ENCODE measurements at regions not wholly inside any gene's neighbourhood (a gene's known extent, or its start where the extent isn't known, plus 50 kb on each side); places are given as distances from the start of the nearest gene placed in this dataset.
"Not testable (repeated sequence)": the region's sequence is repeated elsewhere in the genome, so short reads cannot be mapped to it uniquely, and the experiment has no call there.

GRCh38 chr22:27051407-27051806 lies 394.0 kb downstream of the MIAT start:
- intact Hi-C loops (cut with DNase I), result no loop called here
- no peak for ATAC-seq
- DNase-seq (ENCODE audit: missing footprints), result no peak

- DNase-seq (ENCODE audit: missing footprints) (no peak), ATAC-seq (no peak)
- intact Hi-C loops (cut with DNase I), result no loop called here
Observed at GRCh38 chr22:27057717-27058116, 400.3 kb downstream of the MIAT start.

GRCh38 chr22:27060190-27060589 lies 402.8 kb downstream of the MIAT start:
- intact Hi-C loops (cut with DNase I), result no loop called here
- ATAC-seq (no peak), DNase-seq (ENCODE audit: missing footprints) (no peak)

GRCh38 chr22:27062910-27063309 lies 405.5 kb downstream of the MIAT start:
- no peak for DNase-seq (ENCODE audit: missing footprints)
- no peak for ATAC-seq
- intact Hi-C loops (cut with DNase I), result no loop called here

GRCh38 chr22:27063406-27063805 lies 406.0 kb downstream of the MIAT start:
- DNase-seq (ENCODE audit: missing footprints) (no peak), ATAC-seq (no peak)
- intact Hi-C loops (cut with DNase I), result no loop called here

GRCh38 chr22:27063841-27064240 lies 406.5 kb downstream of the MIAT start:
- ATAC-seq, result no peak
- intact Hi-C loops (cut with DNase I), result no loop called here
- no peak for DNase-seq (ENCODE audit: missing footprints)

- no peak for DNase-seq (ENCODE audit: missing footprints)
- intact Hi-C loops (cut with DNase I), result no loop called here
- no peak for ATAC-seq
Observed at GRCh38 chr22:27064386-27064785, 407.0 kb downstream of the MIAT start.

- DNase-seq (ENCODE audit: missing footprints), result no peak
- intact Hi-C loops (cut with DNase I), result no loop called here
- no peak for ATAC-seq
Observed at GRCh38 chr22:27065279-27065678, 407.9 kb downstream of the MIAT start.

- intact Hi-C loops (cut with DNase I), result no loop called here
- no peak for ATAC-seq
- DNase-seq (ENCODE audit: missing footprints), result no peak
Observed at GRCh38 chr22:27066856-27067255, 409.5 kb downstream of the MIAT start.

- DNase-seq (ENCODE audit: missing footprints), result no peak
- ATAC-seq, result no peak
- intact Hi-C loops (cut with DNase I), result no loop called here
Observed at GRCh38 chr22:27068121-27068520, 410.7 kb downstream of the MIAT start.

- intact Hi-C loops (cut with DNase I), result no loop called here
- DNase-seq (ENCODE audit: missing footprints) (no peak), ATAC-seq (no peak)
Observed at GRCh38 chr22:27070594-27070993, 413.2 kb downstream of the MIAT start.

- DNase-seq (ENCODE audit: missing footprints) (no peak), ATAC-seq (no peak)
- intact Hi-C loops (cut with DNase I), result no loop called here
Observed at GRCh38 chr22:27073601-27074425, 416.4 kb downstream of the MIAT start.

- intact Hi-C loops (cut with DNase I), result no loop called here
- no peak for ATAC-seq
- no peak for DNase-seq (ENCODE audit: missing footprints)
Observed at GRCh38 chr22:27075028-27075678, 417.8 kb downstream of the MIAT start.

- intact Hi-C loops (cut with DNase I), result no loop called here
- no peak for ATAC-seq
- DNase-seq (ENCODE audit: missing footprints), result no peak
Observed at GRCh38 chr22:27075891-27076290, 418.5 kb downstream of the MIAT start.

GRCh38 chr22:27078064-27078463 lies 420.7 kb downstream of the MIAT start:
- ATAC-seq; intact Hi-C loops (cut with DNase I); DNase-seq (ENCODE audit: missing footprints): not testable (repeated sequence)

- ATAC-seq (no peak), DNase-seq (ENCODE audit: missing footprints) (no peak)
- intact Hi-C loops (cut with DNase I), result no loop called here
Observed at GRCh38 chr22:27080036-27080578, 422.7 kb downstream of the MIAT start.

GRCh38 chr22:27080863-27081262 lies 423.5 kb downstream of the MIAT start:
- no peak for DNase-seq (ENCODE audit: missing footprints)
- ATAC-seq, result no peak
- intact Hi-C loops (cut with DNase I), result no loop called here

- no peak for ATAC-seq
- intact Hi-C loops (cut with DNase I), result no loop called here
- no peak for DNase-seq (ENCODE audit: missing footprints)
Observed at GRCh38 chr22:27083610-27084009, 426.2 kb downstream of the MIAT start.

- DNase-seq (ENCODE audit: missing footprints) (no peak), ATAC-seq (no peak)
- intact Hi-C loops (cut with DNase I), result no loop called here
Observed at GRCh38 chr22:27084130-27084529, 426.7 kb downstream of the MIAT start.

Measured in Right ventricle myocardium inferior (tissue), 1 donor.